HL-60 (cell line): ENCODE measurements at regions not wholly inside any gene's neighbourhood (a gene's known extent, or its start where the extent isn't known, plus 50 kb on each side); places are given as distances from the start of the nearest gene placed in this dataset.
"Not testable (repeated sequence)": the region's sequence is repeated elsewhere in the genome, so short reads cannot be mapped to it uniquely, and the experiment has no call there.

Experiments used
- DNase-seq, 2 experiments: peaks; one replicate each; pipeline ENCODE4 v3.0.0-alpha.2; 2010 to 2020; ENCODE audit warnings: low read depth in 1 of 2, low spot score in 1 of 2
- H3K27ac ChIP-seq: fragments of 250-450 bp; sonication (Bioruptor Pico); replicated peaks from 2 replicates; pipeline ENCODE4 v1.5.1; 2020; ENCODE audit warnings: mild to moderate bottlenecking, moderate library complexity
- H3K27me3 ChIP-seq: fragments of 250-450 bp; sonication (Bioruptor Pico); 2 replicates; pipeline ENCODE4 v1.5.1; 2021; ENCODE audit warnings: mild to moderate bottlenecking, moderate library complexity; ENCODE audit not compliant: insufficient read depth, poor library complexity, severe bottlenecking
- H3K4me3 ChIP-seq: replicated peaks from 2 replicates; pipeline ENCODE4 v1.5.1; 2011; ENCODE audit warnings: mild to moderate bottlenecking, control low read depth, low read length; ENCODE audit not compliant: insufficient read depth
- GABPA ChIP-seq: IDR thresholded peaks from 2 replicates; pipeline ENCODE4 v1.6.1; 2012; ENCODE audit warnings: low read depth
- POLR2AphosphoS5 ChIP-seq: IDR thresholded peaks from 2 replicates; pipeline ENCODE4 v1.6.1; 2012; ENCODE audit warnings: low read depth
- SPI1 ChIP-seq: IDR thresholded peaks from 2 replicates; pipeline ENCODE4 v1.6.1; 2012; ENCODE audit warnings: low read depth, mild to moderate bottlenecking, borderline replicate concordance
- TF ChIP-seq, protein P1 (sequence below): IDR thresholded peaks from one replicate; pipeline ENCODE4 v1.5.1; 2011; ENCODE audit warnings: low read length, control low read depth, inconsistent platforms; ENCODE audit not compliant: insufficient read depth
- TF ChIP-seq, protein P2 (sequence below): IDR thresholded peaks from 2 replicates; pipeline ENCODE4 v1.6.1; 2012; ENCODE audit warnings: low read depth; ENCODE audit not compliant: insufficient replicate concordance

DNA sequence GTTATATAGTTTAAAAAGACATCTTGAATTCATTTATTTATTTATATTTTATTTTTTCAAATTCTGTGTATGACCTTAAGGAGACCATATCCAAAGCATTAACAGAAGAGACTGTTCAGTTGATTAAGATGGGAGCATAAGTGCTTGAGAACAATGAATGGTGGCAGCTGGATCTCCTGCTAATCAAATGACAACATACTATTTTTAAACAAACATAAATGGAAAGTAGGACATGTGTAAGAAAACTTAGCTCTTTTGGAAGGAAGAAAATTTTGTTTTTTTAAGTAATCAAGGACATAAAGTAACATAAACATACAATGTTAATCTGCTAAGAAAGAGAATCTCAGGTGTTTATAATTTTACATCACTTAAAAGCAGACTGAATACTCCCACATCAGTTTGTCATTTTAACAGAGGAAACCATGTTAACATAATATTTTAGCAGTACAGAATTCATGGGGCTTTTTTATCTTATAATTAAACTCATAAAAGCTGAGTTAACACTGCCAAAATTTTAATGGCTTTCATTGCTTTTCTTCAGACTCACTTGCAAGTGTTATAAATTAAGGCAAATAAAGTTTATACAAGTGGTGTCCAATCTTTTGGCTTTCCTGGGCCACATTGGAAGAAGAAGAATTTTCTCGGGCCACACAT lies 95.1 kb downstream of the MAD2L1 start:
- no peak overlapping the region for H3K27ac ChIP-seq
- no peaks in the 10 kb centered on the region for H3K27me3 ChIP-seq
- no peak overlapping the region for H3K4me3 ChIP-seq
- DNase-seq = no peak
- TF ChIP-seq GABPA (no peak), SPI1 (no peak)

DNA sequence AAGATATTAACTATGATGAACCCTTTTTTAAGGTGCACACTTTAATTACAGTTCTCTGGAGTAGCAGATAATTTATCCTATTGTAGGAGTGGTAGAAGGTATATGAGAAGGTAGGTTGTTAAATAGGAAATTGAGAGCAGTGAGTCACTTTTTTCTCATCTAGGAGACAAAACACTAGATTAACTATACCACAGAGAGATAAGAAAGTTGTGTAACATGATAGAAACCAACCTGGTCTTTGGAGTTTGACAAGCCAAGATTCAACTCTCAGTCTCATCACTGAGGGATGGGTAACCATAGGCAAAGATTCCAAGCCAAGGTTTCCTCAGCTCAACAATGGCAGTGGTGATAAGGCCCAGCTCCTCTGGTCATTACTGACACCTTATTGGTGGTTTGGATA lies 104.0 kb downstream of the MAD2L1 start:
- H3K4me3 ChIP-seq = no peak overlapping the region
- TF ChIP-seq, protein P1, sequence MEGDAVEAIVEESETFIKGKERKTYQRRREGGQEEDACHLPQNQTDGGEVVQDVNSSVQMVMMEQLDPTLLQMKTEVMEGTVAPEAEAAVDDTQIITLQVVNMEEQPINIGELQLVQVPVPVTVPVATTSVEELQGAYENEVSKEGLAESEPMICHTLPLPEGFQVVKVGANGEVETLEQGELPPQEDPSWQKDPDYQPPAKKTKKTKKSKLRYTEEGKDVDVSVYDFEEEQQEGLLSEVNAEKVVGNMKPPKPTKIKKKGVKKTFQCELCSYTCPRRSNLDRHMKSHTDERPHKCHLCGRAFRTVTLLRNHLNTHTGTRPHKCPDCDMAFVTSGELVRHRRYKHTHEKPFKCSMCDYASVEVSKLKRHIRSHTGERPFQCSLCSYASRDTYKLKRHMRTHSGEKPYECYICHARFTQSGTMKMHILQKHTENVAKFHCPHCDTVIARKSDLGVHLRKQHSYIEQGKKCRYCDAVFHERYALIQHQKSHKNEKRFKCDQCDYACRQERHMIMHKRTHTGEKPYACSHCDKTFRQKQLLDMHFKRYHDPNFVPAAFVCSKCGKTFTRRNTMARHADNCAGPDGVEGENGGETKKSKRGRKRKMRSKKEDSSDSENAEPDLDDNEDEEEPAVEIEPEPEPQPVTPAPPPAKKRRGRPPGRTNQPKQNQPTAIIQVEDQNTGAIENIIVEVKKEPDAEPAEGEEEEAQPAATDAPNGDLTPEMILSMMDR = no peak
- TF ChIP-seq POLR2AphosphoS5 (no peak), GABPA (no peak), SPI1 (no peak)
- TF ChIP-seq, protein P2, sequence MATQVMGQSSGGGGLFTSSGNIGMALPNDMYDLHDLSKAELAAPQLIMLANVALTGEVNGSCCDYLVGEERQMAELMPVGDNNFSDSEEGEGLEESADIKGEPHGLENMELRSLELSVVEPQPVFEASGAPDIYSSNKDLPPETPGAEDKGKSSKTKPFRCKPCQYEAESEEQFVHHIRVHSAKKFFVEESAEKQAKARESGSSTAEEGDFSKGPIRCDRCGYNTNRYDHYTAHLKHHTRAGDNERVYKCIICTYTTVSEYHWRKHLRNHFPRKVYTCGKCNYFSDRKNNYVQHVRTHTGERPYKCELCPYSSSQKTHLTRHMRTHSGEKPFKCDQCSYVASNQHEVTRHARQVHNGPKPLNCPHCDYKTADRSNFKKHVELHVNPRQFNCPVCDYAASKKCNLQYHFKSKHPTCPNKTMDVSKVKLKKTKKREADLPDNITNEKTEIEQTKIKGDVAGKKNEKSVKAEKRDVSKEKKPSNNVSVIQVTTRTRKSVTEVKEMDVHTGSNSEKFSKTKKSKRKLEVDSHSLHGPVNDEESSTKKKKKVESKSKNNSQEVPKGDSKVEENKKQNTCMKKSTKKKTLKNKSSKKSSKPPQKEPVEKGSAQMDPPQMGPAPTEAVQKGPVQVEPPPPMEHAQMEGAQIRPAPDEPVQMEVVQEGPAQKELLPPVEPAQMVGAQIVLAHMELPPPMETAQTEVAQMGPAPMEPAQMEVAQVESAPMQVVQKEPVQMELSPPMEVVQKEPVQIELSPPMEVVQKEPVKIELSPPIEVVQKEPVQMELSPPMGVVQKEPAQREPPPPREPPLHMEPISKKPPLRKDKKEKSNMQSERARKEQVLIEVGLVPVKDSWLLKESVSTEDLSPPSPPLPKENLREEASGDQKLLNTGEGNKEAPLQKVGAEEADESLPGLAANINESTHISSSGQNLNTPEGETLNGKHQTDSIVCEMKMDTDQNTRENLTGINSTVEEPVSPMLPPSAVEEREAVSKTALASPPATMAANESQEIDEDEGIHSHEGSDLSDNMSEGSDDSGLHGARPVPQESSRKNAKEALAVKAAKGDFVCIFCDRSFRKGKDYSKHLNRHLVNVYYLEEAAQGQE = no peak
- DNase-seq = no peak
- H3K27ac ChIP-seq = no peak overlapping the region
- H3K27me3 ChIP-seq = no peaks in the 10 kb centered on the region

DNA sequence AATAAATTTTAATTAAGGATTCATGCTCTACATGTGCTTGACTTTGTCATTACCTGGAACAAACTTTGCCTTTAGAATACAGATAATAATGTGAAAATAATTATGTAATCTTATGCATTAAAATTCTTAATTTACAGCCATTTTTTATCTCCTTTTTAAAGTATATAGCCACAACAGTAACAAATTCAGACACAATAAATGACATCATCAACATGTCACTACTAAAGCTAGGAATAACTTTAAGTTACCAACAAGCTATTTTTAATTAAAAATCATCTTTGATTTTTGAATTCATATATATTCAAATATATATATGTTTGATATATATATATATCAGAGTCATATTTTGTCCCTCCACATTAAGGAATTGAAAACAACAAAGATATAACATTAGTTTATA lies 107.7 kb downstream of the MAD2L1 start:
- H3K27ac ChIP-seq = no peak overlapping the region
- no peak for TF ChIP-seq SPI1
- TF ChIP-seq POLR2AphosphoS5 = no peak
- TF ChIP-seq, protein P2 = no peak
- TF ChIP-seq, protein P1 = no peak
- no peak for TF ChIP-seq GABPA
- no peak for DNase-seq

DNA sequence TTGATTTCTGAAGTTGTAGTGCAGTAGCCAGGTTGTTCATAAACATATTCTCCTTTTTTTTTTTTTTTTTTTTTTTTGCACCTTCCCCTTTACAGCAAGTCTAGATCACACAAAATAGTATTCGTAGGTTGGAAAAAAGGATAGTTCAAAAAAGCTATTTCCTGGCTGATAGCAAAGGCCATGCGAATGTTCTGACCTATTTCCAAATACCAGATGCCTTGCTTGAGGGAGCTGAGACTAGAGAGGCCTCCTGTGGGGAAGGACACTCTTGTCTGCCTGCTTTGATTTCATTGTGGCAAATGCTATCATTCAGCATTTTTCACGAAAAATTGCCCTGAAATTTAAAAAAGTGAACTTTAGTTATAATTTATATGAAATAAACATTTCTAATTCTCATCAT lies 111.4 kb downstream of the MAD2L1 start:
- no peak for TF ChIP-seq POLR2AphosphoS5
- TF ChIP-seq SPI1 = no peak
- TF ChIP-seq, protein P1 = no peak
- no peak for TF ChIP-seq GABPA
- TF ChIP-seq, protein P2 = no peak
- H3K27me3 ChIP-seq = no peaks in the 10 kb centered on the region
- no peak overlapping the region for H3K27ac ChIP-seq
- DNase-seq = no peak
- H3K4me3 ChIP-seq = no peak overlapping the region

More for the DNA sequence above, 107.7 kb downstream of the MAD2L1 start:
- no peaks in the 10 kb centered on the region for H3K27me3 ChIP-seq
- no peak overlapping the region for H3K4me3 ChIP-seq

DNA sequence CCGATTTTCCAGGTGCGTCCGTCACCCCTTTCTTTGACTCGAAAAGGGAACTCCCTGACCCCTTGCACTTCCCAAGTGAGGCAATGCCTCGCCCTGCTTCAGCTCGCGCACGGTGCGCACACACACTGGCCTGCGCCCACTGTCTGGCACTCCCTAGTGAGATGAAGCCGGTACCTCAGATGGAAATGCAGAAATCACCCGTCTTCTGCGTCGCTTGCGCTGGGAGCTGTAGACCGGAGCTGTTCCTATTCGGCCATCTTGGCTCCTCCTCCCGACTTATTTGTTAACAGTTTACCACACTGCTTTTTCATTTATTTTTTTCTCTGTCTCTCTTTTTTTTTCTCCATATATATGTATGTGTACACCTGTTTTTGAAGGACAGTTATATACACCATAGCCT lies 112.2 kb downstream of the MAD2L1 start:
- H3K4me3 ChIP-seq, DNase-seq, H3K27me3 ChIP-seq, H3K27ac ChIP-seq: not testable (repeated sequence)
